Endothelial cell of umbilical vein (primary cell): ENCODE measurements at regions not wholly inside any gene's neighbourhood (a gene's known extent, or its start where the extent isn't known, plus 50 kb on each side); places are given as distances from the start of the nearest gene placed in this dataset.

Experiments
- BruUV-seq: library from RNA; stranded (reverse); fragments of 400-500 nt; replicated peaks from 2 replicates; lab custom pipeline; 2021; lab: Mats Ljungman, UMichigan
- CTCF ChIA-PET: fragments of 300-600, 350-600 bp; sonication (Branson Sonifier 250); formaldehyde crosslinking; loops from one replicate; lab custom pipeline; 2021; ENCODE audit warnings: antibody characterized with exemption, inconsistent platforms; lab: Charles Lee
- POLR2A ChIA-PET: fragments of 300-600, 350-600 bp; sonication (Branson Sonifier 250); formaldehyde crosslinking; loops from one replicate; lab custom pipeline; 2021; ENCODE audit warnings: antibody characterized with exemption, inconsistent platforms; lab: Charles Lee
- DNase-seq: peaks from one replicate; pipeline ENCODE4 v3.0.0-alpha.2; 2011; ENCODE audit warnings: low read depth, low spot score
- FAIRE-seq: peaks from 2 replicates; lab custom pipeline; 2011; peaks lifted over from hg19 to GRCh38; lab: Jason Lieb, UNC
- H2AFZ ChIP-seq: 2 replicates; pipeline ENCODE4 v1.6.0; 2012; ENCODE audit warnings: low read depth, low read length, control low read depth, inconsistent platforms
- H3K27ac ChIP-seq: 2 replicates; pipeline ENCODE4 v1.5.1; 2011; ENCODE audit warnings: low read depth, mild to moderate bottlenecking, control low read depth, low read length, moderate library complexity; ENCODE audit not compliant: insufficient read depth
- H3K27me3 ChIP-seq, 2 experiments: 2 replicates each; pipeline versions ENCODE4 v1.6.0 to v1.6.1; 2011; ENCODE audit warnings: low read length in 2 of 2, mixed read lengths in 1 of 2; ENCODE audit not compliant: control insufficient read depth in 2 of 2, insufficient read depth in 2 of 2
- H3K36me3 ChIP-seq, 2 experiments: 2 replicates in 1 of 2; 3 replicates in 1 of 2; pipeline ENCODE4 v1.5.1; 2011; ENCODE audit warnings: low read length in 2 of 2, mild to moderate bottlenecking in 1 of 2, moderate library complexity in 1 of 2; ENCODE audit not compliant: control insufficient read depth in 2 of 2, insufficient read depth in 2 of 2; ENCODE audit errors: extremely low read depth in 1 of 2
- H3K4me1 ChIP-seq: 3 replicates; pipeline ENCODE4 v1.5.1; 2011; ENCODE audit warnings: mild to moderate bottlenecking, low read length; ENCODE audit not compliant: control insufficient read depth, insufficient read depth; ENCODE audit errors: extremely low read depth
- H3K4me2 ChIP-seq: 2 replicates; pipeline ENCODE4 v1.6.1; 2011; ENCODE audit warnings: low read length, control low read depth, mixed read lengths; ENCODE audit not compliant: insufficient read depth
- H3K4me3 ChIP-seq, 3 experiments: fragments of 200-600 bp in 1 of 3; sonication (generic), shearing (Covaris generic) in 1 of 3; replicated peaks in 1 of 3; 2 replicates each; pipeline ENCODE4 v1.5.1; 2011 to 2016; ENCODE audit warnings: control low read depth in 3 of 3, low read length in 3 of 3, mild to moderate bottlenecking in 2 of 3, inconsistent platforms in 1 of 3, low read depth in 1 of 3, moderate library complexity in 1 of 3; ENCODE audit not compliant: insufficient read depth in 1 of 3
- H3K79me2 ChIP-seq: 2 replicates; pipeline ENCODE4 v1.6.0; 2012; ENCODE audit warnings: low read length, inconsistent platforms; ENCODE audit not compliant: control insufficient read depth, insufficient read depth
- H3K9ac ChIP-seq: replicated peaks from 2 replicates; pipeline ENCODE3; 2011; ENCODE audit warnings: low read length, control low read depth; ENCODE audit not compliant: insufficient read depth; ENCODE audit errors: extremely low read depth
- H3K9me1 ChIP-seq: replicated peaks from 3 replicates; pipeline ENCODE4 v1.6.0; 2011; ENCODE audit warnings: mild to moderate bottlenecking, low read length; ENCODE audit not compliant: control insufficient read depth, insufficient read depth; ENCODE audit errors: extremely low read depth
- H3K9me3 ChIP-seq: replicated peaks from 2 replicates; pipeline ENCODE4 v1.5.1; 2012; ENCODE audit warnings: low read length, inconsistent platforms; ENCODE audit not compliant: control insufficient read depth, insufficient read depth
- H4K20me1 ChIP-seq: replicated peaks from 2 replicates; pipeline ENCODE3; 2011; ENCODE audit warnings: mild to moderate bottlenecking, low read length; ENCODE audit not compliant: control insufficient read depth, insufficient read depth; ENCODE audit errors: extremely low read depth
- CTCF ChIP-seq, 2 donors: IDR thresholded peaks; 1 replicate in 1 of 2; 2 replicates in 1 of 2; pipeline ENCODE4 v1.5.1; 2011; ENCODE audit warnings: low read length in 2 of 2, mild to moderate bottlenecking in 2 of 2, moderate library complexity in 2 of 2, control low read depth in 1 of 2, inconsistent platforms in 1 of 2, low read depth in 1 of 2; ENCODE audit not compliant: insufficient read depth in 1 of 2; ENCODE audit errors: extremely low read depth in 1 of 2
- EZH2 ChIP-seq: IDR thresholded peaks from 2 replicates; pipeline ENCODE4 v1.6.1; 2012; ENCODE audit warnings: borderline replicate concordance, low read depth, mild to moderate bottlenecking, moderate library complexity, low read length, inconsistent platforms; ENCODE audit not compliant: severe bottlenecking
- FOS ChIP-seq: IDR thresholded peaks from 2 replicates; pipeline ENCODE4 v1.6.1; 2011; ENCODE audit warnings: mild to moderate bottlenecking, low read length, moderate library complexity, borderline replicate concordance; ENCODE audit not compliant: insufficient read depth
- GATA2 ChIP-seq: IDR thresholded peaks from 2 replicates; pipeline ENCODE4 v1.7.0; 2011; ENCODE audit warnings: low read depth, mild to moderate bottlenecking, moderate library complexity, mixed read lengths, low read length; ENCODE audit not compliant: insufficient read length, insufficient read depth
- JUN ChIP-seq: IDR thresholded peaks from 2 replicates; pipeline ENCODE4 v1.6.1; 2011; ENCODE audit warnings: borderline replicate concordance, low read depth; ENCODE audit not compliant: insufficient read length, insufficient read depth
- MAX ChIP-seq: IDR thresholded peaks from 2 replicates; pipeline ENCODE4 v1.6.1; 2011; ENCODE audit not compliant: insufficient read depth, insufficient read length
- MYC ChIP-seq: IDR thresholded peaks from one replicate; pipeline ENCODE4 v1.6.1; 2011; ENCODE audit warnings: mild to moderate bottlenecking, low read depth, low read length
- POLR2A ChIP-seq: IDR thresholded peaks from 2 replicates; pipeline ENCODE4 v1.6.1; 2012; ENCODE audit warnings: low read depth, mild to moderate bottlenecking, control low read depth, low read length
- POLR2AphosphoS5 ChIP-seq: IDR thresholded peaks from 2 replicates; pipeline ENCODE4 v1.6.1; 2012; ENCODE audit warnings: low read depth, mild to moderate bottlenecking, control low read depth, low read length, moderate library complexity; ENCODE audit not compliant: insufficient read depth
- dilution Hi-C: fragments of 300-500 bp; cut with MboI; formaldehyde crosslinking; loops from one replicate; pipeline ENCODE4 v1.15.0; 2019; ENCODE audit warnings: low sequenced_read_pairs; ENCODE audit not compliant: extremely low pct_ligation_motif_present
- intact Hi-C: fragments of 100-400 bp; cut with micrococcal nuclease; formaldehyde crosslinking; loops from one replicate; pipeline ENCODE4 v1.10.0; 2022

DNA sequence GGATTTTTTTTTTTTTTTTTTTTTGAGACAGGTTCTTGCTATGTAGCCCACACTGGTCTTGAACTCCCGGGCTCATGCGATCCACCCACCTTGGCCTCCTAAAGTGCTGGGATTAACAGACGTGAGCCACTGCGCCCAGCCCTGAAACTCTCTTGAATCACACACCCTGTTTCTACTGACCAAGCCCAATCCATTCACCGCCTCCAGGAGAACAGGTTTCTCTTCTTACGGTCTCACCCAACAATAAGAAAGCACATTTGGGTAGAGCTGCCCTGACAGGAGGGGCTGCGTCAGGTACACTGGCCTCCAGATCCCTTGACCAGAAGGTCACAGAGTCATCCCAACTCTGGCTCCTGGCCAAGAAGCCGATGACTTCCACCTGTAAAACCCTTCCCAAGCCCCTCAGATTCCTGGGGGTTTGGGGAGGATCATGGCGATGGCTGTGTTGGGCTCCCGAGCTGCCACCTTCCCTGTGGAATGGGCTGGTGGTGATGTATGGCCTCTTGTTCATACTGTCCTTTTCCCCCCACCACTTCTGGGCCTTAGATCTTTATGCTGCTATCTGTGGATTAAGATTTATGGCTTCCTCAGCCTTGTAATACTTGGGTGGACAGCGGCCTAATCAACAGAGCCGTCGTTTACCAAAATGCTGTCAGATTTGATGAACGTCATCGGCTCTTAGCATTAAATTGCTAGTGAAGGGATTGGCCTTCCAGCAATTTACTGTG, 89.1 kb downstream of the KATNIP start:
- H3K27ac ChIP-seq = no peak overlapping the region
- H3K4me2 ChIP-seq = no peak overlapping the region
- H4K20me1 ChIP-seq = no peaks in the 10 kb centered on the region
- dilution Hi-C loops (no loop called here), intact Hi-C loops (loop anchor here (1.0 kb wide), 2 partner anchors 228 to 431 kb away; no protein-coding TSS in a partner anchor)
- H3K9me1 ChIP-seq = no peaks in the 10 kb centered on the region
- POLR2A ChIA-PET = no interaction called here
- H3K9ac ChIP-seq = no peak overlapping the region
- no peaks in the 10 kb centered on the region for H3K36me3 ChIP-seq
- DNase-seq (no peak), FAIRE-seq (no peak)
- no peaks in the 10 kb centered on the region for H3K79me2 ChIP-seq
- CTCF ChIA-PET = interaction anchor here (0.9 to 2.7 kb wide), 35 partner anchors 9 to 579 kb away, joined by 3 to 62 read pairs (median 5); partner anchors contain the start of gene GSG1L
- no TSS peak for BruUV-seq
- no peak overlapping the region for H3K4me3 ChIP-seq
- TF ChIP-seq GATA2 = no peak
- TF ChIP-seq CTCF (IDR thresholded peaks at IDR 0.05; ENCODE audit: extremely low read depth in 1 of 2, insufficient read depth in 1 of 2, low read depth in 1 of 2, low read length in 2 of 2) = no peak
- TF ChIP-seq FOS = no peak
- no peak for TF ChIP-seq MAX
- TF ChIP-seq MYC = no peak
- TF ChIP-seq POLR2A = no peak
- no peak for TF ChIP-seq JUN
- no peak for TF ChIP-seq EZH2
- no peak for TF ChIP-seq POLR2AphosphoS5
- H2AFZ ChIP-seq = no peak overlapping the region
- no peaks in the 10 kb centered on the region for H3K4me1 ChIP-seq
- H3K27me3 ChIP-seq = no peaks in the 10 kb centered on the region
- H3K9me3 ChIP-seq = no peaks in the 10 kb centered on the region
